Parathyroid adenoma (tissue), 2 donors: ENCODE measurements at regions not wholly inside any gene's neighbourhood (a gene's known extent, or its start where the extent isn't known, plus 50 kb on each side); places are given as distances from the start of the nearest gene placed in this dataset.

ENCODE experiments used
- H2AFZ ChIP-seq: fragments of 300-600 bp; sonication (generic); one replicate; pipeline ENCODE4 v1.7.0; 2017; ENCODE audit warnings: antibody characterized with exemption, mild to moderate bottlenecking
- H3K27ac ChIP-seq: fragments of 300-600 bp; sonication (generic); one replicate; pipeline ENCODE4 v1.7.0; 2017
- H3K27me3 ChIP-seq: fragments of 300-600 bp; sonication (generic); one replicate; pipeline ENCODE4 v1.7.0; 2017; ENCODE audit warnings: low read length; ENCODE audit not compliant: control insufficient read depth, insufficient read depth
- H3K36me3 ChIP-seq: fragments of 300-600 bp; sonication (generic); one replicate; pipeline ENCODE4 v1.7.0; 2017; ENCODE audit warnings: low read length; ENCODE audit not compliant: control insufficient read depth, insufficient read depth
- H3K4me1 ChIP-seq: fragments of 300-600 bp; sonication (generic); one replicate; pipeline ENCODE4 v1.7.0; 2017; ENCODE audit warnings: control low read depth
- H3K4me2 ChIP-seq: fragments of 300-600 bp; sonication (generic); one replicate; pipeline ENCODE4 v1.7.0; 2017; ENCODE audit warnings: low read length
- H3K4me3 ChIP-seq: fragments of 300-600 bp; sonication (generic); one replicate; pipeline ENCODE4 v1.7.0; 2017; ENCODE audit warnings: low read depth, low read length
- H3K79me2 ChIP-seq: fragments of 300-600 bp; sonication (generic); one replicate; pipeline ENCODE4 v1.7.0; 2017; ENCODE audit warnings: control low read depth
- H3K9ac ChIP-seq: fragments of 300-600 bp; sonication (generic); one replicate; pipeline ENCODE4 v1.7.0; 2017; ENCODE audit warnings: mild to moderate bottlenecking
- H3K9me3 ChIP-seq: fragments of 300-600 bp; sonication (generic); one replicate; pipeline ENCODE4 v1.7.0; 2017; ENCODE audit warnings: low read length; ENCODE audit not compliant: control insufficient read depth
- CTCF ChIP-seq: fragments of 300-600 bp; sonication (generic); IDR thresholded peaks from one replicate; pipeline ENCODE4 v1.7.0; 2017; ENCODE audit warnings: antibody characterized with exemption, mild to moderate bottlenecking
- donor health status: primary hyperparathyroidism.

GRCh38 chr12:89846473-89847055 lies 137.9 kb upstream of the ATP2B1 start:
- no peak overlapping the region for H2AFZ ChIP-seq
- H3K9me3 ChIP-seq = no peaks in the 10 kb centered on the region
- no peak overlapping the region for H3K9ac ChIP-seq
- H3K79me2 ChIP-seq = no peaks in the 10 kb centered on the region
- no peaks in the 10 kb centered on the region for H3K4me1 ChIP-seq
- no peak overlapping the region for H3K27ac ChIP-seq
- no peak overlapping the region for H3K4me3 ChIP-seq
- H3K4me2 ChIP-seq = no peak overlapping the region
- H3K36me3 ChIP-seq = no peaks in the 10 kb centered on the region
- no peaks in the 10 kb centered on the region for H3K27me3 ChIP-seq
- TF ChIP-seq CTCF = no peak

- H3K4me2 ChIP-seq = no peak overlapping the region
- H3K9ac ChIP-seq = no peak overlapping the region
- no peak for TF ChIP-seq CTCF
- no peak overlapping the region for H3K27ac ChIP-seq
- H3K4me3 ChIP-seq = no peak overlapping the region
- H3K79me2 ChIP-seq = no peaks in the 10 kb centered on the region
- H2AFZ ChIP-seq = no peak overlapping the region
- no peaks in the 10 kb centered on the region for H3K36me3 ChIP-seq
- no peaks in the 10 kb centered on the region for H3K9me3 ChIP-seq
- H3K27me3 ChIP-seq = no peaks in the 10 kb centered on the region
- H3K4me1 ChIP-seq = no peaks in the 10 kb centered on the region
Observed at GRCh38 chr12:89845767-89846166, 137.1 kb upstream of the ATP2B1 start.

- Histone ChIP-seq H3K36me3 (no peaks in the 10 kb centered on the region), H3K9ac (no peak overlapping the region)
- TF ChIP-seq CTCF = no peak
Observed at GRCh38 chr12:89845366-89845765, 136.7 kb upstream of the ATP2B1 start.

GRCh38 chr12:89844539-89844938 lies 135.9 kb upstream of the ATP2B1 start:
- TF ChIP-seq CTCF = no peak
- H2AFZ ChIP-seq = no peak overlapping the region
- no peak overlapping the region for H3K4me2 ChIP-seq
- no peak overlapping the region for H3K27ac ChIP-seq
- no peaks in the 10 kb centered on the region for H3K27me3 ChIP-seq
- H3K4me3 ChIP-seq = no peak overlapping the region
- H3K9me3 ChIP-seq = no peaks in the 10 kb centered on the region
- H3K9ac ChIP-seq = no peak overlapping the region
- H3K36me3 ChIP-seq = no peaks in the 10 kb centered on the region
- no peaks in the 10 kb centered on the region for H3K79me2 ChIP-seq
- no peaks in the 10 kb centered on the region for H3K4me1 ChIP-seq

More at GRCh38 chr12:89845366-89845765, 136.7 kb upstream of the ATP2B1 start:
- H3K4me1 ChIP-seq = no peaks in the 10 kb centered on the region
- H2AFZ ChIP-seq = no peak overlapping the region
- no peak overlapping the region for H3K4me3 ChIP-seq
- H3K4me2 ChIP-seq = no peak overlapping the region
- H3K79me2 ChIP-seq = no peaks in the 10 kb centered on the region
- no peaks in the 10 kb centered on the region for H3K27me3 ChIP-seq
- H3K9me3 ChIP-seq = no peaks in the 10 kb centered on the region
- no peak overlapping the region for H3K27ac ChIP-seq
